Natural killer cell (primary cell): ENCODE measurements at regions not wholly inside any gene's neighbourhood (a gene's known extent, or its start where the extent isn't known, plus 50 kb on each side); places are given as distances from the start of the nearest gene placed in this dataset.

Source experiments
- ATAC-seq, 3 donors: fragments of 150-1000 bp in 2 of 3; fragments of 200-7000 bp in 1 of 3; cut with Tn5 transposase; 1 replicate in 1 of 3; 2 replicates in 2 of 3; pipeline ENCODE4 v1.10.0; 2021; ENCODE audit warnings: mild to moderate bottlenecking in 2 of 3, moderate library complexity in 2 of 3
- DNase-seq, 2 donors: peaks; one replicate each; pipeline versions ENCODE4 v3.0.0 to v3.0.0-alpha.2; 2013 to 2021; ENCODE audit warnings: mixed read lengths in 1 of 2
- H3K27ac ChIP-seq: one replicate; pipeline ENCODE4 v1.5.1; 2013; ENCODE audit warnings: mild to moderate bottlenecking, low read length
- H3K27me3 ChIP-seq: one replicate; pipeline ENCODE4 v1.6.1; 2013; ENCODE audit warnings: low read length; ENCODE audit not compliant: control insufficient read depth, insufficient read depth
- H3K36me3 ChIP-seq: one replicate; pipeline ENCODE4 v1.6.1; 2013; ENCODE audit warnings: low read length; ENCODE audit not compliant: control insufficient read depth, insufficient read depth
- H3K4me1 ChIP-seq: one replicate; pipeline ENCODE4 v1.6.1; 2013; ENCODE audit warnings: low read length; ENCODE audit not compliant: control insufficient read depth, insufficient read depth
- H3K4me3 ChIP-seq: one replicate; pipeline ENCODE4 v1.5.1; 2013; ENCODE audit warnings: low read length
- H3K9me3 ChIP-seq: one replicate; pipeline ENCODE4 v1.6.1; 2013; ENCODE audit warnings: low read length; ENCODE audit not compliant: control insufficient read depth, insufficient read depth
- H3K27ac Mint-ChIP-seq, 2 donors: one replicate each; pipeline ENCODE4 v1.8.0; 2022; ENCODE audit warnings: mild to moderate bottlenecking in 2 of 2, mixed read lengths in 2 of 2, moderate library complexity in 1 of 2
- H3K27me3 Mint-ChIP-seq, 2 donors: one replicate each; pipeline ENCODE4 v1.8.0; 2022; ENCODE audit warnings: low read depth in 2 of 2, mixed read lengths in 2 of 2
- H3K36me3 Mint-ChIP-seq: one replicate; pipeline ENCODE4 v1.8.0; 2022; ENCODE audit warnings: mixed read lengths
- H3K4me1 Mint-ChIP-seq, 2 donors: one replicate each; pipeline ENCODE4 v1.8.0; 2022; ENCODE audit warnings: mixed read lengths in 2 of 2
- H3K4me3 Mint-ChIP-seq: one replicate; pipeline ENCODE4 v1.8.0; 2022; ENCODE audit warnings: mild to moderate bottlenecking, moderate library complexity, mixed read lengths
- H3K9me3 Mint-ChIP-seq, 2 donors: one replicate each; pipeline ENCODE4 v1.8.0; 2022; ENCODE audit warnings: mixed read lengths in 2 of 2
- WGBS: methylation state at CpG from one replicate; pipeline ENCODE4 v1.1.7; 2013; ENCODE audit warnings: missing lambda C conversion rate; ENCODE audit not compliant: insufficient coverage; 5-methylcytosine and 5-hydroxymethylcytosine counted together
- intact Hi-C: fragments of 100-400 bp; cut with micrococcal nuclease; formaldehyde crosslinking; loops from one replicate; pipeline ENCODE4 v1.14.2; 2022
- TF ChIP-seq, protein P1 (sequence below): fragments of 200-600 bp; IDR thresholded peaks from one replicate; pipeline ENCODE4 v1.8.0; 2022; ENCODE audit warnings: antibody characterized with exemption

DNA sequence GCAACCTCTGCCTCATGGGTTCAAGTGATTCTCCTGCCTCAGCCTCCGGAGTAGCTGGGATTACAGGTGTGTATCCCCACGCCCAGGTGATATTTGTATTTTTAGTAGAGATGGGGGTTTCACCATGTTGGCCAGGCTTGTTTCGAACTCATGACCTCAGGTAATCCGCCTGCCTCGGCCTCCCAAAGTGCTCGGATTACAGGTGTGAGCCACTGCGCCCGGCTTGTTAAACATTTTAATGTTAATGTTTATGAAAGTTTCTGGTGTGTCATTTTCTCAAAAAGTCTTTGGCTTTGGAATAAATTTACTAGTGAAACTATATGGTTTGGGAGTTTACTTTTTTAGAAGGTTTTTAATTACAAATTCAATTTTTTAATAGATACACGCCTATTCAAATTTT lies 698.8 kb downstream of the MECOM start:
- Histone ChIP-seq H3K27ac (no peak overlapping the region), H3K4me3 (no peak overlapping the region), H3K27me3 (no peaks in the 10 kb centered on the region), H3K4me1 (no peaks in the 10 kb centered on the region), H3K36me3 (no peaks in the 10 kb centered on the region), H3K9me3 (no peaks in the 10 kb centered on the region)
- TF ChIP-seq, protein P1, sequence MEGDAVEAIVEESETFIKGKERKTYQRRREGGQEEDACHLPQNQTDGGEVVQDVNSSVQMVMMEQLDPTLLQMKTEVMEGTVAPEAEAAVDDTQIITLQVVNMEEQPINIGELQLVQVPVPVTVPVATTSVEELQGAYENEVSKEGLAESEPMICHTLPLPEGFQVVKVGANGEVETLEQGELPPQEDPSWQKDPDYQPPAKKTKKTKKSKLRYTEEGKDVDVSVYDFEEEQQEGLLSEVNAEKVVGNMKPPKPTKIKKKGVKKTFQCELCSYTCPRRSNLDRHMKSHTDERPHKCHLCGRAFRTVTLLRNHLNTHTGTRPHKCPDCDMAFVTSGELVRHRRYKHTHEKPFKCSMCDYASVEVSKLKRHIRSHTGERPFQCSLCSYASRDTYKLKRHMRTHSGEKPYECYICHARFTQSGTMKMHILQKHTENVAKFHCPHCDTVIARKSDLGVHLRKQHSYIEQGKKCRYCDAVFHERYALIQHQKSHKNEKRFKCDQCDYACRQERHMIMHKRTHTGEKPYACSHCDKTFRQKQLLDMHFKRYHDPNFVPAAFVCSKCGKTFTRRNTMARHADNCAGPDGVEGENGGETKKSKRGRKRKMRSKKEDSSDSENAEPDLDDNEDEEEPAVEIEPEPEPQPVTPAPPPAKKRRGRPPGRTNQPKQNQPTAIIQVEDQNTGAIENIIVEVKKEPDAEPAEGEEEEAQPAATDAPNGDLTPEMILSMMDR: no peak
- DNase-seq (no peak), ATAC-seq (no peak)
- H3K9me3 Mint-ChIP-seq: peaks cover 0 to 12% of the 10 kb centered on the region in 2 donors
- H3K4me1 Mint-ChIP-seq: no peaks in the 10 kb centered on the region
- 94% methylated on average over 8 of the region's 9 CpGs for WGBS
- H3K27ac Mint-ChIP-seq: no peak overlapping the region
- H3K36me3 Mint-ChIP-seq: no peaks in the 10 kb centered on the region
- H3K27me3 Mint-ChIP-seq: no peaks in the 10 kb centered on the region
- intact Hi-C loops: no loop called here
- no peak overlapping the region for H3K4me3 Mint-ChIP-seq

DNA sequence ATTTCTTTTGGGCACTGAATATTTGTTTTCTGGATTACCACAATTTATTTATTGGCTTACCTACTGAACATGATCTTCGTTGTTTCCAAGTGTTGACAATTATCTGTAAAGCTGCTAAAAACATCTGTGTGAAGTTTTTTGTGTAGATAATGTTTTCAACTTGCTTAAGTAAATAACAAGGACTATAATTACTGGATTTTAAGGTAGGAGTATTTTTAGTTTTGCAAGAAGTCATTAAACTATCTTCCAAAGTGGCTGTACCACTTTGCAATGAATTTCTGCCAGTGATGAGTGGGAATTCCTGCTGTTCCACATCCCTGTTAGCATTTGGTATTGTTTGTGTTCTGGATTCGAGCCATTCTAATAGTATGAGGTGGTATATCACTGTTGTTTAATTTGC lies 702.2 kb downstream of the MECOM start:
- H3K4me3 Mint-ChIP-seq: no peak overlapping the region
- peaks cover 2 to 8% of the 10 kb centered on the region in 2 donors for H3K9me3 Mint-ChIP-seq
- DNase-seq (no peak), ATAC-seq (no peak)
- Histone ChIP-seq H3K4me3 (no peak overlapping the region), H3K27ac (no peak overlapping the region), H3K27me3 (no peaks in the 10 kb centered on the region), H3K4me1 (no peaks in the 10 kb centered on the region), H3K9me3 (no peaks in the 10 kb centered on the region), H3K36me3 (no peaks in the 10 kb centered on the region)
- H3K27ac Mint-ChIP-seq: no peak overlapping the region
- 79% methylated on average over 2 of the region's 2 CpGs for WGBS
- H3K27me3 Mint-ChIP-seq: no peaks in the 10 kb centered on the region
- no peaks in the 10 kb centered on the region for H3K4me1 Mint-ChIP-seq
- TF ChIP-seq, protein P1: no peak
- H3K36me3 Mint-ChIP-seq: no peaks in the 10 kb centered on the region
- intact Hi-C loops: no loop called here

DNA sequence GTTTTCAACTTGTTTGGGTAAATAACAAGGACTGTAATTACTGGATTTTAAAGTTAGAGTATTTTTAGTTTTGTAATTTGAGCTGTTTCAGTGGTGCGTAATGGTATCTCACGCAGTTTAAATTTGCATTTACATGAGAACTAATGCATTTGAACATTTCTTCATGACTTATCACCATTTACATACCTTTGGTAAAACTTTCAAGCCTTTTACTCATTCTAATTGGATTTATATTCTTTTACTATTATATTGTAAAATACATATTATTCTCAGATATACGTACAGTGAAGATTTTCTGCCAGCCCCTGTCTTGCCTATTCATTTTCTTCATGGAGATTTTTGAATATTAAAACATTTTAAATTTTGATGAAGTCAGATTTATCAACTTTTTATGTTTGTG lies 703.8 kb downstream of the MECOM start:
- TF ChIP-seq, protein P1: no peak
- H3K9me3 Mint-ChIP-seq: peaks cover 2 to 6% of the 10 kb centered on the region in 2 donors
- Histone ChIP-seq H3K27ac (no peak overlapping the region), H3K36me3 (no peaks in the 10 kb centered on the region), H3K27me3 (no peaks in the 10 kb centered on the region), H3K9me3 (no peaks in the 10 kb centered on the region), H3K4me1 (no peaks in the 10 kb centered on the region), H3K4me3 (no peak overlapping the region)
- DNase-seq: no peak
- 100% methylated on average over 1 of the region's 3 CpGs for WGBS
- no peak for ATAC-seq
- no peaks in the 10 kb centered on the region for H3K4me1 Mint-ChIP-seq
- intact Hi-C loops: no loop called here
- no peak overlapping the region for H3K4me3 Mint-ChIP-seq
- no peaks in the 10 kb centered on the region for H3K36me3 Mint-ChIP-seq
- no peaks in the 10 kb centered on the region for H3K27me3 Mint-ChIP-seq
- no peak overlapping the region for H3K27ac Mint-ChIP-seq

DNA sequence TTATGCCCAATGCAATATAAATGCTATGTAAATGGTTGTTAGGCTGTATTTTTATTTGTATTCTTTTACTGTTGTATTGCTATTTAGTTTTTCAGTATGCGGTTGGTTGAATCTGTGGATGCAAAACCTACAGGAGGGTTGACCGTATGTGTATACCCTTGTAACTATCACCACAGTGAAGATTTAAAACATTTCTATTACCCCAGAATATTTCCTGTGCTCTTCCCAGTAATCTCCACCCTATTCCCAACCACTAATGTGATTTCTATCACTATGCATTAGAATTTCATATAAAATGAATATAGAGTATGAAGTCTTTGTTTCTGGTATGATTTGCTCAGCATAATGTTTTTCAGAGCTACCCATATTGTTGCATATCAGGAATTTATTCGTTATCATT lies 705.0 kb downstream of the MECOM start:
- peaks cover 4 to 6% of the 10 kb centered on the region in 2 donors for H3K9me3 Mint-ChIP-seq
- ATAC-seq: no peak
- no peak for DNase-seq
- H3K36me3 Mint-ChIP-seq: no peaks in the 10 kb centered on the region
- H3K27ac Mint-ChIP-seq: no peak overlapping the region
- H3K4me3 Mint-ChIP-seq: no peak overlapping the region
- intact Hi-C loops: no loop called here
- TF ChIP-seq, protein P1: no peak
- H3K27me3 ChIP-seq: no peaks in the 10 kb centered on the region
- H3K4me1 Mint-ChIP-seq: no peaks in the 10 kb centered on the region
- H3K4me1 ChIP-seq: no peaks in the 10 kb centered on the region
- H3K9me3 ChIP-seq: no peaks in the 10 kb centered on the region
- H3K36me3 ChIP-seq: no peaks in the 10 kb centered on the region
- H3K4me3 ChIP-seq: no peak overlapping the region
- WGBS: 90% methylated on average over 2 of the region's 3 CpGs
- H3K27me3 Mint-ChIP-seq: no peaks in the 10 kb centered on the region
- no peak overlapping the region for H3K27ac ChIP-seq
